GM23338 (cell line): ENCODE measurements at regions not wholly inside any gene's neighbourhood (a gene's known extent, or its start where the extent isn't known, plus 50 kb on each side); places are given as distances from the start of the nearest gene placed in this dataset.

Experiments used
- CREB1 ChIP-seq: fragments of 250-450 bp; sonication (Bioruptor Pico); IDR thresholded peaks from 2 replicates; pipeline ENCODE4 v1.5.0; 2020; ENCODE audit warnings: low read depth, mild to moderate bottlenecking, moderate library complexity
- EZH2 ChIP-seq: fragments of 200-600 bp; sonication (generic); IDR thresholded peaks from one replicate; pipeline ENCODE4 v1.8.0; 2017; ENCODE audit warnings: antibody characterized with exemption, mild to moderate bottlenecking, low read depth; ENCODE audit not compliant: unreplicated experiment
- EZH2phosphoT487 ChIP-seq: fragments of 200-600 bp; sonication (generic); IDR thresholded peaks from one replicate; pipeline ENCODE4 v1.8.1; 2018; ENCODE audit warnings: antibody characterized with exemption; ENCODE audit not compliant: unreplicated experiment
- POLR2AphosphoS5 ChIP-seq: IDR thresholded peaks from 2 replicates; pipeline ENCODE4 v1.6.1; 2016; ENCODE audit warnings: antibody characterized with exemption, low read depth
- ZNF114 ChIP-seq: fragments of 250-450 bp; sonication (Bioruptor Pico); IDR thresholded peaks from 2 replicates; pipeline ENCODE4 v1.5.0; 2020; ENCODE audit warnings: mild to moderate bottlenecking, moderate library complexity
- TF ChIP-seq, protein P1 (sequence below), 2 experiments: fragments of 200-600 bp in 1 of 2; sonication (generic) in 1 of 2; conservative IDR thresholded peaks; 2 replicates each; pipeline versions ENCODE4 v1.5.1 to v1.6.1; 2016 to 2017; ENCODE audit warnings: antibody characterized with exemption in 2 of 2, low read depth in 2 of 2, mild to moderate bottlenecking in 2 of 2, moderate library complexity in 1 of 2
- TF ChIP-seq, protein P2 (sequence below): IDR thresholded peaks from one replicate; pipeline ENCODE4 v1.6.1; 2018; ENCODE audit warnings: antibody characterized with exemption; ENCODE audit not compliant: unreplicated experiment

DNA sequence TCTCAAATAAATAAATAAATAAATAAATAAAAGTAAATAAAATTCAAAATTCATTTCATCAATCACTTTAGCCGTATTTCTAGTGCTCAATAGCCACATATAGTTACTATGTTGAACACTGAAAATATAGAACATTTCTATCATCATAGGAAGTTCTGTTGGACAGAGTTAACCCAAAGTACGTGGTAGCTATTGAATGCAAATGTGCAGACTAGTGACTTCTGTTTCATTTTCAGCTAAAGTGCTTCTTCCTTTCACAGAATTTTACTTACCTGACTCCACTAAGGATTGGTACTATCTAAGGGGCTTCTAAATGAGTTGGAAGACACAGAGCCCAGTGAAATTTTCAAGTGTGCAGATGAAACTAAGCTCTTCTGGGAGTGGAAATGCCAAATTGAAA, 1208.3 kb downstream of the MAT2B start:
- TF ChIP-seq, protein P1, sequence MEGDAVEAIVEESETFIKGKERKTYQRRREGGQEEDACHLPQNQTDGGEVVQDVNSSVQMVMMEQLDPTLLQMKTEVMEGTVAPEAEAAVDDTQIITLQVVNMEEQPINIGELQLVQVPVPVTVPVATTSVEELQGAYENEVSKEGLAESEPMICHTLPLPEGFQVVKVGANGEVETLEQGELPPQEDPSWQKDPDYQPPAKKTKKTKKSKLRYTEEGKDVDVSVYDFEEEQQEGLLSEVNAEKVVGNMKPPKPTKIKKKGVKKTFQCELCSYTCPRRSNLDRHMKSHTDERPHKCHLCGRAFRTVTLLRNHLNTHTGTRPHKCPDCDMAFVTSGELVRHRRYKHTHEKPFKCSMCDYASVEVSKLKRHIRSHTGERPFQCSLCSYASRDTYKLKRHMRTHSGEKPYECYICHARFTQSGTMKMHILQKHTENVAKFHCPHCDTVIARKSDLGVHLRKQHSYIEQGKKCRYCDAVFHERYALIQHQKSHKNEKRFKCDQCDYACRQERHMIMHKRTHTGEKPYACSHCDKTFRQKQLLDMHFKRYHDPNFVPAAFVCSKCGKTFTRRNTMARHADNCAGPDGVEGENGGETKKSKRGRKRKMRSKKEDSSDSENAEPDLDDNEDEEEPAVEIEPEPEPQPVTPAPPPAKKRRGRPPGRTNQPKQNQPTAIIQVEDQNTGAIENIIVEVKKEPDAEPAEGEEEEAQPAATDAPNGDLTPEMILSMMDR (conservative IDR thresholded peaks at IDR 0.05; ENCODE audit: low read depth in 2 of 2) = no peak
- TF ChIP-seq EZH2 (no peak), CREB1 (CRISPR knock-in tag) (no peak), EZH2phosphoT487 (no peak), POLR2AphosphoS5 (no peak), ZNF114 (CRISPR knock-in tag) (no peak)
- TF ChIP-seq, protein P2, sequence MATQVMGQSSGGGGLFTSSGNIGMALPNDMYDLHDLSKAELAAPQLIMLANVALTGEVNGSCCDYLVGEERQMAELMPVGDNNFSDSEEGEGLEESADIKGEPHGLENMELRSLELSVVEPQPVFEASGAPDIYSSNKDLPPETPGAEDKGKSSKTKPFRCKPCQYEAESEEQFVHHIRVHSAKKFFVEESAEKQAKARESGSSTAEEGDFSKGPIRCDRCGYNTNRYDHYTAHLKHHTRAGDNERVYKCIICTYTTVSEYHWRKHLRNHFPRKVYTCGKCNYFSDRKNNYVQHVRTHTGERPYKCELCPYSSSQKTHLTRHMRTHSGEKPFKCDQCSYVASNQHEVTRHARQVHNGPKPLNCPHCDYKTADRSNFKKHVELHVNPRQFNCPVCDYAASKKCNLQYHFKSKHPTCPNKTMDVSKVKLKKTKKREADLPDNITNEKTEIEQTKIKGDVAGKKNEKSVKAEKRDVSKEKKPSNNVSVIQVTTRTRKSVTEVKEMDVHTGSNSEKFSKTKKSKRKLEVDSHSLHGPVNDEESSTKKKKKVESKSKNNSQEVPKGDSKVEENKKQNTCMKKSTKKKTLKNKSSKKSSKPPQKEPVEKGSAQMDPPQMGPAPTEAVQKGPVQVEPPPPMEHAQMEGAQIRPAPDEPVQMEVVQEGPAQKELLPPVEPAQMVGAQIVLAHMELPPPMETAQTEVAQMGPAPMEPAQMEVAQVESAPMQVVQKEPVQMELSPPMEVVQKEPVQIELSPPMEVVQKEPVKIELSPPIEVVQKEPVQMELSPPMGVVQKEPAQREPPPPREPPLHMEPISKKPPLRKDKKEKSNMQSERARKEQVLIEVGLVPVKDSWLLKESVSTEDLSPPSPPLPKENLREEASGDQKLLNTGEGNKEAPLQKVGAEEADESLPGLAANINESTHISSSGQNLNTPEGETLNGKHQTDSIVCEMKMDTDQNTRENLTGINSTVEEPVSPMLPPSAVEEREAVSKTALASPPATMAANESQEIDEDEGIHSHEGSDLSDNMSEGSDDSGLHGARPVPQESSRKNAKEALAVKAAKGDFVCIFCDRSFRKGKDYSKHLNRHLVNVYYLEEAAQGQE = no peak
